IMR-90 (cell line): ENCODE measurements at regions not wholly inside any gene's neighbourhood (a gene's known extent, or its start where the extent isn't known, plus 50 kb on each side); places are given as distances from the start of the nearest gene placed in this dataset.

Source experiments
- ATAC-seq: fragments of 200-7000 bp; cut with Tn5 transposase; 2 replicates; pipeline ENCODE4 v1.9.1; 2020; ENCODE audit warnings: low read depth, mild to moderate bottlenecking, moderate library complexity
- BruUV-seq: library from RNA; stranded (reverse); fragments of 400-500 nt; replicated peaks from 2 replicates; lab custom pipeline; 2021; lab: Mats Ljungman, UMichigan
- CTCF ChIA-PET: fragments of 300-600 bp; formaldehyde crosslinking; extraction: SDS; loops from one replicate; lab custom pipeline; 2021; ENCODE audit warnings: antibody characterized with exemption; lab: Yijun Ruan, JAX
- POLR2A ChIA-PET: fragments of 300-600 bp; sonication (Branson Sonifier 250); formaldehyde crosslinking; loops from one replicate; lab custom pipeline; 2022; ENCODE audit warnings: antibody characterized with exemption; ENCODE audit not compliant: unreplicated experiment; lab: Charles Lee
- DNase-seq: peaks from one replicate; pipeline ENCODE4 v3.0.0; 2013
- H2AFZ ChIP-seq: replicated peaks from 2 replicates; pipeline ENCODE3; 2013; ENCODE audit warnings: low read length, mild to moderate bottlenecking; ENCODE audit not compliant: poor library complexity
- H2AK5ac ChIP-seq: 2 replicates; pipeline ENCODE4 v1.6.1; 2013; ENCODE audit warnings: low read depth, low read length, inconsistent platforms
- H2AK9ac ChIP-seq: replicated peaks from 2 replicates; pipeline ENCODE3; 2013; ENCODE audit warnings: mild to moderate bottlenecking, low read depth, low read length, moderate library complexity; ENCODE audit not compliant: poor library complexity
- H2BK120ac ChIP-seq: 2 replicates; pipeline ENCODE4 v1.6.1; 2013; ENCODE audit warnings: low read depth, low read length, inconsistent platforms
- H2BK15ac ChIP-seq: 3 replicates; pipeline ENCODE4 v1.6.1; 2013; ENCODE audit warnings: low read depth, low read length, inconsistent platforms
- H2BK20ac ChIP-seq: 2 replicates; pipeline ENCODE4 v1.6.1; 2013; ENCODE audit warnings: low read depth, mild to moderate bottlenecking, inconsistent platforms, low read length, moderate library complexity
- H2BK5ac ChIP-seq: 2 replicates; pipeline ENCODE4 v1.6.1; 2013; ENCODE audit warnings: mild to moderate bottlenecking, low read depth, low read length, inconsistent platforms; ENCODE audit not compliant: poor library complexity, severe bottlenecking
- H3K14ac ChIP-seq: replicated peaks from 2 replicates; pipeline ENCODE4 v1.6.1; 2013; ENCODE audit warnings: low read depth, low read length, inconsistent platforms
- H3K18ac ChIP-seq: 2 replicates; pipeline ENCODE4 v1.6.1; 2013; ENCODE audit warnings: low read depth, low read length, control low read depth
- H3K23ac ChIP-seq: 2 replicates; pipeline ENCODE4 v1.6.1; 2013; ENCODE audit warnings: low read depth, low read length, inconsistent platforms
- H3K27ac ChIP-seq: 2 replicates; pipeline ENCODE4 v1.5.1; 2013; ENCODE audit warnings: mild to moderate bottlenecking, control low read depth, low read length; ENCODE audit not compliant: insufficient read depth
- H3K27me3 ChIP-seq: 2 replicates; pipeline ENCODE4 v1.6.1; 2013; ENCODE audit warnings: low read length; ENCODE audit not compliant: control insufficient read depth, insufficient read depth
- H3K36me3 ChIP-seq: 2 replicates; pipeline ENCODE4 v1.6.1; 2013; ENCODE audit warnings: low read length, mixed read lengths; ENCODE audit not compliant: control insufficient read depth, insufficient read depth
- H3K4ac ChIP-seq: 2 replicates; pipeline ENCODE4 v1.6.1; 2013; ENCODE audit warnings: low read depth, low read length, inconsistent platforms
- H3K4me1 ChIP-seq: 2 replicates; pipeline ENCODE4 v1.6.1; 2013; ENCODE audit warnings: low read length, mixed read lengths; ENCODE audit not compliant: control insufficient read depth, insufficient read depth
- H3K4me2 ChIP-seq: 2 replicates; pipeline ENCODE4 v1.6.1; 2013; ENCODE audit warnings: low read depth, mild to moderate bottlenecking, control low read depth, low read length, moderate library complexity
- H3K4me3 ChIP-seq: 2 replicates; pipeline ENCODE4 v1.5.1; 2013; ENCODE audit warnings: low read depth, mild to moderate bottlenecking, control low read depth, low read length, moderate library complexity; ENCODE audit not compliant: insufficient read depth
- H3K56ac ChIP-seq: 2 replicates; pipeline ENCODE4 v1.6.1; 2013; ENCODE audit warnings: low read length, inconsistent platforms; ENCODE audit not compliant: insufficient read depth; ENCODE audit errors: extremely low read depth
- H3K79me1 ChIP-seq, 2 experiments: 2 replicates each; pipeline ENCODE4 v1.6.1; 2013; ENCODE audit warnings: low read length in 2 of 2, inconsistent platforms in 1 of 2, low read depth in 1 of 2
- H3K9ac ChIP-seq: 2 replicates; pipeline ENCODE4 v1.6.1; 2013; ENCODE audit warnings: low read depth, low read length, control low read depth
- H3K9me1 ChIP-seq: 2 replicates; pipeline ENCODE4 v1.6.1; 2013; ENCODE audit warnings: low read length, inconsistent platforms; ENCODE audit not compliant: insufficient read depth
- H3K9me3 ChIP-seq: 2 replicates; pipeline ENCODE4 v1.6.1; 2013; ENCODE audit warnings: low read length; ENCODE audit not compliant: control insufficient read depth, insufficient read depth
- H4K20me1 ChIP-seq: 2 replicates; pipeline ENCODE4 v1.6.1; 2013; ENCODE audit warnings: low read length, inconsistent platforms; ENCODE audit not compliant: insufficient read depth
- H4K5ac ChIP-seq: 2 replicates; pipeline ENCODE4 v1.6.1; 2013; ENCODE audit warnings: mild to moderate bottlenecking, low read depth, low read length, control low read depth
- H4K8ac ChIP-seq, 2 experiments: 2 replicates each; pipeline ENCODE4 v1.6.1; 2013; ENCODE audit warnings: low read depth in 2 of 2, low read length in 2 of 2, control low read depth in 1 of 2, inconsistent platforms in 1 of 2
- H4K91ac ChIP-seq: 2 replicates; pipeline ENCODE4 v1.6.1; 2013; ENCODE audit warnings: low read depth, low read length, inconsistent platforms; ENCODE audit not compliant: insufficient read depth
- BHLHE40 ChIP-seq: fragments of 150-350 bp; IDR thresholded peaks from 2 replicates; pipeline ENCODE4 v1.6.1; 2016; ENCODE audit warnings: mild to moderate bottlenecking, low read depth, low read length
- CEBPB ChIP-seq: IDR thresholded peaks from 2 replicates; pipeline ENCODE4 v1.6.1; 2012; ENCODE audit warnings: low read depth, low read length, improper control_type of control experiment
- CHD1 ChIP-seq: IDR thresholded peaks from 2 replicates; pipeline ENCODE4 v1.6.1; 2012; ENCODE audit warnings: low read depth, low read length, improper control_type of control experiment
- FOS ChIP-seq: fragments of 150-350 bp; IDR thresholded peaks from 2 replicates; pipeline ENCODE4 v1.6.1; 2016; ENCODE audit warnings: low read depth, low read length
- MAFK ChIP-seq: IDR thresholded peaks from 2 replicates; pipeline ENCODE4 v1.6.1; 2012; ENCODE audit warnings: low read depth, low read length, improper control_type of control experiment
- MAZ ChIP-seq: IDR thresholded peaks from 2 replicates; pipeline ENCODE4 v1.6.1; 2012; ENCODE audit warnings: low read depth, mild to moderate bottlenecking, low read length, improper control_type of control experiment, moderate library complexity, borderline replicate concordance
- MXI1 ChIP-seq: IDR thresholded peaks from 2 replicates; pipeline ENCODE4 v1.6.1; 2012; ENCODE audit warnings: low read depth, mild to moderate bottlenecking, low read length, moderate library complexity, borderline replicate concordance
- NFE2L2 ChIP-seq: fragments of 150-350 bp; IDR thresholded peaks from 2 replicates; pipeline ENCODE4 v1.6.1; 2016; ENCODE audit warnings: low read depth, mild to moderate bottlenecking, low read length
- POLR2A ChIP-seq: IDR thresholded peaks from 2 replicates; pipeline ENCODE4 v1.6.1; 2012; ENCODE audit warnings: mild to moderate bottlenecking, low read depth, low read length
- RAD21 ChIP-seq: IDR thresholded peaks from 2 replicates; pipeline ENCODE4 v1.6.1; 2012; ENCODE audit warnings: low read length, improper control_type of control experiment
- RCOR1 ChIP-seq: IDR thresholded peaks from 2 replicates; pipeline ENCODE4 v1.6.1; 2012; ENCODE audit warnings: mild to moderate bottlenecking, low read length, improper control_type of control experiment; ENCODE audit not compliant: insufficient replicate concordance
- RFX5 ChIP-seq: IDR thresholded peaks from 2 replicates; pipeline ENCODE4 v1.8.0; 2012; ENCODE audit warnings: low read depth, mild to moderate bottlenecking, low read length, moderate library complexity
- SMC3 ChIP-seq: fragments of 150-350 bp; IDR thresholded peaks from 2 replicates; pipeline ENCODE4 v1.6.1; 2016; ENCODE audit warnings: low read depth, mild to moderate bottlenecking, antibody characterized with exemption, low read length, moderate library complexity
- WGBS, 2 experiments: methylation state at CpG; one replicate each; pipeline versions ENCODE4 v1.1.5 to v1.1.7; 2013; ENCODE audit warnings: missing lambda C conversion rate in 2 of 2; ENCODE audit not compliant: insufficient read length in 1 of 2; ENCODE audit errors: extremely low coverage in 2 of 2; 5-methylcytosine and 5-hydroxymethylcytosine counted together
- dilution Hi-C: fragments of 300-500 bp; cut with HindIII; formaldehyde crosslinking; loops from one replicate; pipeline ENCODE4 v1.14.3; 2018; ENCODE audit warnings: low sequenced_read_pairs; ENCODE audit not compliant: unreplicated experiment
- in situ Hi-C: fragments of 300-500 bp; cut with MboI; formaldehyde crosslinking; loops from 3 replicates; pipeline ENCODE4 v1.14.3; 2019; ENCODE audit warnings: low sequenced_read_pairs, inconsistent platforms, mixed read lengths
- intact Hi-C: fragments of 100-400 bp; cut with micrococcal nuclease; formaldehyde crosslinking; loops from 2 replicates; pipeline ENCODE4 v1.10.0; 2022
- TF ChIP-seq, protein P1 (sequence below): fragments of 150-350 bp; IDR thresholded peaks from 2 replicates; pipeline ENCODE4 v1.6.1; 2017; ENCODE audit warnings: mild to moderate bottlenecking, antibody characterized with exemption, low read length, low read depth
- TF ChIP-seq, protein P2 (sequence below): conservative IDR thresholded peaks from 2 replicates; pipeline ENCODE4 v1.5.1; 2012; ENCODE audit warnings: mild to moderate bottlenecking, low read depth, low read length, improper control_type of control experiment
- TF ChIP-seq, protein P3 (sequence below): fragments of 150-350 bp; IDR thresholded peaks from 2 replicates; pipeline ENCODE4 v1.6.1; 2016; ENCODE audit warnings: low read depth, mild to moderate bottlenecking, low read length, moderate library complexity, borderline replicate concordance

DNA sequence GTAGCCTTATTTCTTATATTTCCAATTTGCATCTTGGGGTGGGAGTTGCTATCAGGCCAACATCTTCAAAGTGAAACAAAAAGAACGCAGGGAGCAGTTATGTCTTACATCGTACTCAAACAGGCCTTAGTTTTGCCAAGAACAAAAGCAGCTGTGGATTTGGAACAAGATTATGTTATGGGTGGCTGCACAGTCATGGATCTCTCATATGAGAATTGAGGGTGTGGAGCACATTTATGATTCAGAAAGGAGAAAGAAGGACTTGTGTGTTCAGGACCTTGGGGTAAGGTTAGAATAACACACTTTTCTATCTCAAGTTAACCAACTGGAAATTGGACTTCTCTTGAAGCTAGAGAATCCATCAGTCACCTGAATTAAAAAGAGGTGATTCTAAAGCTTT lies 259.9 kb downstream of the FOXA2 start:
- no peak overlapping the region for H2AK9ac ChIP-seq
- ChIA-PET POLR2A (no interaction called here), CTCF (no interaction called here)
- no peak overlapping the region for H2AFZ ChIP-seq
- no peak overlapping the region for H3K9ac ChIP-seq
- H4K91ac ChIP-seq = no peak overlapping the region
- H3K4me2 ChIP-seq = no peak overlapping the region
- no peaks in the 10 kb centered on the region for H3K9me3 ChIP-seq
- H3K56ac ChIP-seq = no peak overlapping the region
- dilution Hi-C loops (no loop called here), in situ Hi-C loops (loop anchor here (25.0 kb wide), 1 partner anchor 612 kb away; the partner anchor contains the start of gene PAX1), intact Hi-C loops (no loop called here)
- WGBS, 2 experiments = no CpG with 5 or more reads among the region's 2 CpGs
- H3K27me3 ChIP-seq = no peaks in the 10 kb centered on the region
- H4K20me1 ChIP-seq = no peaks in the 10 kb centered on the region
- no peak overlapping the region for H3K4me3 ChIP-seq
- H2BK120ac ChIP-seq = no peak overlapping the region
- no TSS peak for BruUV-seq
- H3K23ac ChIP-seq = no peak overlapping the region
- TF ChIP-seq CEBPB = no peak
- no peak for TF ChIP-seq MXI1
- TF ChIP-seq MAFK = no peak
- TF ChIP-seq RFX5 = no peak
- TF ChIP-seq, protein P1, sequence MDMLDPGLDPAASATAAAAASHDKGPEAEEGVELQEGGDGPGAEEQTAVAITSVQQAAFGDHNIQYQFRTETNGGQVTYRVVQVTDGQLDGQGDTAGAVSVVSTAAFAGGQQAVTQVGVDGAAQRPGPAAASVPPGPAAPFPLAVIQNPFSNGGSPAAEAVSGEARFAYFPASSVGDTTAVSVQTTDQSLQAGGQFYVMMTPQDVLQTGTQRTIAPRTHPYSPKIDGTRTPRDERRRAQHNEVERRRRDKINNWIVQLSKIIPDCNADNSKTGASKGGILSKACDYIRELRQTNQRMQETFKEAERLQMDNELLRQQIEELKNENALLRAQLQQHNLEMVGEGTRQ = no peak
- TF ChIP-seq SMC3 = no peak
- TF ChIP-seq RCOR1 = no peak
- TF ChIP-seq NFE2L2 = no peak
- no peak for TF ChIP-seq POLR2A
- TF ChIP-seq CHD1 = no peak
- no peak for TF ChIP-seq RAD21
- TF ChIP-seq, protein P2, sequence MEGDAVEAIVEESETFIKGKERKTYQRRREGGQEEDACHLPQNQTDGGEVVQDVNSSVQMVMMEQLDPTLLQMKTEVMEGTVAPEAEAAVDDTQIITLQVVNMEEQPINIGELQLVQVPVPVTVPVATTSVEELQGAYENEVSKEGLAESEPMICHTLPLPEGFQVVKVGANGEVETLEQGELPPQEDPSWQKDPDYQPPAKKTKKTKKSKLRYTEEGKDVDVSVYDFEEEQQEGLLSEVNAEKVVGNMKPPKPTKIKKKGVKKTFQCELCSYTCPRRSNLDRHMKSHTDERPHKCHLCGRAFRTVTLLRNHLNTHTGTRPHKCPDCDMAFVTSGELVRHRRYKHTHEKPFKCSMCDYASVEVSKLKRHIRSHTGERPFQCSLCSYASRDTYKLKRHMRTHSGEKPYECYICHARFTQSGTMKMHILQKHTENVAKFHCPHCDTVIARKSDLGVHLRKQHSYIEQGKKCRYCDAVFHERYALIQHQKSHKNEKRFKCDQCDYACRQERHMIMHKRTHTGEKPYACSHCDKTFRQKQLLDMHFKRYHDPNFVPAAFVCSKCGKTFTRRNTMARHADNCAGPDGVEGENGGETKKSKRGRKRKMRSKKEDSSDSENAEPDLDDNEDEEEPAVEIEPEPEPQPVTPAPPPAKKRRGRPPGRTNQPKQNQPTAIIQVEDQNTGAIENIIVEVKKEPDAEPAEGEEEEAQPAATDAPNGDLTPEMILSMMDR = no peak
- TF ChIP-seq BHLHE40 = no peak
- TF ChIP-seq, protein P3, sequence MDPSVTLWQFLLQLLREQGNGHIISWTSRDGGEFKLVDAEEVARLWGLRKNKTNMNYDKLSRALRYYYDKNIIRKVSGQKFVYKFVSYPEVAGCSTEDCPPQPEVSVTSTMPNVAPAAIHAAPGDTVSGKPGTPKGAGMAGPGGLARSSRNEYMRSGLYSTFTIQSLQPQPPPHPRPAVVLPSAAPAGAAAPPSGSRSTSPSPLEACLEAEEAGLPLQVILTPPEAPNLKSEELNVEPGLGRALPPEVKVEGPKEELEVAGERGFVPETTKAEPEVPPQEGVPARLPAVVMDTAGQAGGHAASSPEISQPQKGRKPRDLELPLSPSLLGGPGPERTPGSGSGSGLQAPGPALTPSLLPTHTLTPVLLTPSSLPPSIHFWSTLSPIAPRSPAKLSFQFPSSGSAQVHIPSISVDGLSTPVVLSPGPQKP = no peak
- TF ChIP-seq MAZ = no peak
- TF ChIP-seq FOS = no peak
- no peaks in the 10 kb centered on the region for H3K36me3 ChIP-seq
- ATAC-seq (no peak), DNase-seq (no peak)
- no peak overlapping the region for H3K14ac ChIP-seq
- no peak overlapping the region for H4K8ac ChIP-seq
- no peak overlapping the region for H2BK20ac ChIP-seq
- no peak overlapping the region for H3K18ac ChIP-seq
- H2AK5ac ChIP-seq = no peak overlapping the region
- H3K9me1 ChIP-seq = no peaks in the 10 kb centered on the region
- no peaks in the 10 kb centered on the region for H3K79me1 ChIP-seq
- no peak overlapping the region for H4K5ac ChIP-seq
- H2BK5ac ChIP-seq = no peak overlapping the region
- H3K27ac ChIP-seq = no peak overlapping the region
- no peaks in the 10 kb centered on the region for H3K4me1 ChIP-seq
- no peak overlapping the region for H3K4ac ChIP-seq
- H2BK15ac ChIP-seq = no peak overlapping the region
